HepG2 (cell line): ENCODE measurements at regions not wholly inside any gene's neighbourhood (a gene's known extent, or its start where the extent isn't known, plus 50 kb on each side); places are given as distances from the start of the nearest gene placed in this dataset.

Experiments used
- ATAC-seq: fragments of 200-7000 bp; cut with Tn5 transposase; 3 replicates; pipeline ENCODE4 v1.9.1; 2020; ENCODE audit warnings: mild to moderate bottlenecking, moderate library complexity
- BruUV-seq: library from RNA; stranded (reverse); fragments of 400-500 nt; replicated peaks from 2 replicates; lab custom pipeline; 2021; lab: Mats Ljungman, UMichigan
- CTCF ChIA-PET: fragments of 300-600 bp; formaldehyde crosslinking; extraction: SDS; loops from one replicate; lab custom pipeline; 2021; ENCODE audit warnings: low total read pairs, inconsistent platforms, low intra/inter-chr PET ratio; lab: Yijun Ruan, JAX
- POLR2A ChIA-PET: fragments of 350-600 bp; sonication (Branson Sonifier 250); formaldehyde crosslinking; loops from one replicate; lab custom pipeline; 2020; ENCODE audit warnings: antibody characterized with exemption, inconsistent platforms; lab: Yijun Ruan, JAX
- DNase-seq: peaks from one replicate; pipeline ENCODE4 v3.0.0-alpha.2; 2015; ENCODE audit warnings: low spot score
- FAIRE-seq: peaks from 3 replicates; lab custom pipeline; 2011; peaks lifted over from hg19 to GRCh38; lab: Jason Lieb, UNC
- H2AFZ ChIP-seq: one replicate; pipeline ENCODE4 v1.6.1; 2011; ENCODE audit warnings: low read length, inconsistent platforms
- H3K27ac ChIP-seq: fragments of 300-600 bp; 3 replicates; pipeline ENCODE4 v1.8.0; 2011; ENCODE audit warnings: mixed run types, mild to moderate bottlenecking, mixed read lengths, low read length, inconsistent platforms; ENCODE audit not compliant: insufficient read depth; ENCODE audit errors: extremely low read length
- H3K27me3 ChIP-seq, 2 experiments: fragments of 200-600 bp in 1 of 2; 2 replicates in 1 of 2; 3 replicates in 1 of 2; pipeline versions ENCODE4 v1.6.0 to v1.8.0; 2011; ENCODE audit warnings: low read length in 2 of 2, mild to moderate bottlenecking in 2 of 2, moderate library complexity in 2 of 2, inconsistent platforms in 1 of 2; ENCODE audit not compliant: insufficient read depth in 2 of 2, control insufficient read depth in 1 of 2
- H3K36me3 ChIP-seq, 2 experiments: fragments of 200-600 bp in 1 of 2; replicated peaks in 1 of 2; 2 replicates in 1 of 2; 3 replicates in 1 of 2; pipeline versions ENCODE4 v1.5.1 to v1.8.0; 2011; ENCODE audit warnings: low read length in 2 of 2, inconsistent platforms in 1 of 2; ENCODE audit not compliant: insufficient read depth in 2 of 2, control insufficient read depth in 1 of 2
- H3K4me1 ChIP-seq: 2 replicates; pipeline ENCODE4 v1.5.1; 2012; ENCODE audit warnings: low read length, inconsistent platforms; ENCODE audit not compliant: insufficient read depth
- H3K4me2 ChIP-seq: 2 replicates; pipeline ENCODE4 v1.6.0; 2011; ENCODE audit warnings: low read depth, low read length, inconsistent platforms
- H3K4me3 ChIP-seq, 3 experiments: fragments of 200-600 bp in 1 of 3; sonication (generic), shearing (Covaris generic) in 1 of 3; replicated peaks in 1 of 3; 2 replicates each; pipeline ENCODE4 v1.5.1; 2011 to 2016; ENCODE audit warnings: low read length in 3 of 3, inconsistent platforms in 2 of 3, low read depth in 2 of 3, mild to moderate bottlenecking in 2 of 3, control low read depth in 1 of 3, mixed read lengths in 1 of 3; ENCODE audit not compliant: insufficient read depth in 1 of 3
- H3K79me2 ChIP-seq: one replicate; pipeline ENCODE4 v1.6.1; 2011; ENCODE audit warnings: low read length, inconsistent platforms; ENCODE audit not compliant: insufficient read depth
- H3K9ac ChIP-seq: 2 replicates; pipeline ENCODE4 v1.6.0; 2011; ENCODE audit warnings: mild to moderate bottlenecking, low read depth, low read length, inconsistent platforms; ENCODE audit not compliant: insufficient read depth
- H3K9me3 ChIP-seq: 2 replicates; pipeline ENCODE4 v1.5.1; 2012; ENCODE audit warnings: mild to moderate bottlenecking, low read length
- H4K20me1 ChIP-seq: 2 replicates; pipeline ENCODE4 v1.6.0; 2011; ENCODE audit warnings: inconsistent platforms, mild to moderate bottlenecking, low read length, moderate library complexity; ENCODE audit not compliant: insufficient read depth
- NCOR1 ChIP-seq: fragments of 200-600 bp; sonication (generic); IDR thresholded peaks from 2 replicates; pipeline ENCODE4 v1.7.0; 2017; ENCODE audit warnings: antibody characterized with exemption, low read length, borderline replicate concordance
- PAF1 ChIP-seq: IDR thresholded peaks from 2 replicates; pipeline ENCODE4 v1.6.1; 2016; ENCODE audit warnings: missing genetic modification reagents, missing compliant biosample characterization
- SP5 ChIP-seq: IDR thresholded peaks from 2 replicates; pipeline ENCODE4 v1.6.1; 2016; ENCODE audit warnings: low read depth, borderline replicate concordance
- SRY ChIP-seq: sonication (generic); formaldehyde crosslinking; IDR thresholded peaks from 2 replicates; pipeline ENCODE4 v1.8.0; 2022; ENCODE audit warnings: mild to moderate bottlenecking, missing genetic modification reagents
- ZBTB20 ChIP-seq: sonication (generic); formaldehyde crosslinking; IDR thresholded peaks from 2 replicates; pipeline ENCODE4 v1.8.1; 2023; ENCODE audit warnings: missing genetic modification reagents, low read depth, mild to moderate bottlenecking, borderline replicate concordance
- ZNF317 ChIP-seq: sonication (generic); formaldehyde crosslinking; IDR thresholded peaks from 2 replicates; pipeline ENCODE4 v1.5.0; 2020; ENCODE audit warnings: mild to moderate bottlenecking, missing genetic modification reagents
- ZNF557 ChIP-seq: sonication (generic); formaldehyde crosslinking; IDR thresholded peaks from 2 replicates; pipeline ENCODE4 v1.4.0; 2020; ENCODE audit warnings: missing genetic modification reagents
- ZNF558 ChIP-seq: sonication (generic); formaldehyde crosslinking; IDR thresholded peaks from 2 replicates; pipeline ENCODE4 v1.9.0; 2022; ENCODE audit warnings: mild to moderate bottlenecking, missing genetic modification reagents, borderline replicate concordance
- ZNF841 ChIP-seq: sonication (generic); formaldehyde crosslinking; IDR thresholded peaks from 2 replicates; pipeline ENCODE4 v1.8.1; 2023; ENCODE audit warnings: missing genetic modification reagents, borderline replicate concordance
- WGBS: methylation state at CpG from one replicate; pipeline ENCODE4 v1.1.6; 2017; ENCODE audit warnings: low lambda C conversion rate; 5-methylcytosine and 5-hydroxymethylcytosine counted together
- in situ Hi-C: cut with HindIII; loops from 2 replicates; pipeline ENCODE4 v1.10.0; 2017; ENCODE audit warnings: low pct_unique_long_range_greater_than_20kb; ENCODE audit not compliant: extremely low pct_ligation_motif_present
- intact Hi-C: fragments of 100-400 bp; cut with micrococcal nuclease; formaldehyde crosslinking; loops from one replicate; pipeline ENCODE4 v1.10.0; 2022; ENCODE audit not compliant: unreplicated experiment
- TF ChIP-seq, protein P1 (sequence below): sonication (generic); formaldehyde crosslinking; conservative IDR thresholded peaks from 2 replicates; pipeline ENCODE4 v1.4.0; 2020; ENCODE audit warnings: missing genetic modification reagents
- TF ChIP-seq, protein P2 (sequence below): sonication (generic); formaldehyde crosslinking; IDR thresholded peaks from 2 replicates; pipeline ENCODE4 v1.8.0; 2023; ENCODE audit warnings: mild to moderate bottlenecking, missing genetic modification reagents
- TF ChIP-seq, protein P3 (sequence below): sonication (generic); formaldehyde crosslinking; IDR thresholded peaks from 2 replicates; pipeline ENCODE4 v1.8.0; 2022; ENCODE audit warnings: mild to moderate bottlenecking, missing genetic modification reagents, moderate library complexity
- TF ChIP-seq, protein P4 (sequence below): IDR thresholded peaks from 2 replicates; pipeline ENCODE4 v1.6.1; 2016; ENCODE audit warnings: mild to moderate bottlenecking
- TF ChIP-seq, protein P5 (sequence below): sonication (generic); formaldehyde crosslinking; IDR thresholded peaks from 2 replicates; pipeline ENCODE4 v1.5.0; 2020; ENCODE audit warnings: missing genetic modification reagents

DNA sequence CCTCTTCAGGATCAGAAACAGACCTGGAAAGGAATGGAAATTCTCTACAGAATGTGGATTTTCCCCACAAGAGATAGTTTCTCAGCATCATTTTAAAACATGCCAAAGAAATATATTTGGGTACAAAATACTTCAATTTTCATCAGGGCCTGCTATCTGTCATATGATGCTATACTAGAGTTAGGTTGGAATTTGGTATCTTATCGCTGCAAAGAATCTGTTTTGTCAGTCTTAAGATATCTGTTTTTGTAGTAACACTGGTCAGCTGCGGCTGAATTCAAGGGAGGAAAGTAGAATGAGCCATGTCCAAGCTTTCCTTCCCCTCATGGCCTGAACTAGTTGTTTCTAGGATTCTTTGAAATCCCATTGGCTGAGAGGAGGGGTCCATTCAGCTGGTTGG lies 806.4 kb downstream of the KCNA4 start:
- no peak for FAIRE-seq
- H3K4me3 ChIP-seq: no peak overlapping the region
- TF ChIP-seq ZNF317 (CRISPR knock-in tag) (no peak), PAF1 (CRISPR knock-in tag) (no peak), ZNF841 (no peak)
- TF ChIP-seq, protein P1, sequence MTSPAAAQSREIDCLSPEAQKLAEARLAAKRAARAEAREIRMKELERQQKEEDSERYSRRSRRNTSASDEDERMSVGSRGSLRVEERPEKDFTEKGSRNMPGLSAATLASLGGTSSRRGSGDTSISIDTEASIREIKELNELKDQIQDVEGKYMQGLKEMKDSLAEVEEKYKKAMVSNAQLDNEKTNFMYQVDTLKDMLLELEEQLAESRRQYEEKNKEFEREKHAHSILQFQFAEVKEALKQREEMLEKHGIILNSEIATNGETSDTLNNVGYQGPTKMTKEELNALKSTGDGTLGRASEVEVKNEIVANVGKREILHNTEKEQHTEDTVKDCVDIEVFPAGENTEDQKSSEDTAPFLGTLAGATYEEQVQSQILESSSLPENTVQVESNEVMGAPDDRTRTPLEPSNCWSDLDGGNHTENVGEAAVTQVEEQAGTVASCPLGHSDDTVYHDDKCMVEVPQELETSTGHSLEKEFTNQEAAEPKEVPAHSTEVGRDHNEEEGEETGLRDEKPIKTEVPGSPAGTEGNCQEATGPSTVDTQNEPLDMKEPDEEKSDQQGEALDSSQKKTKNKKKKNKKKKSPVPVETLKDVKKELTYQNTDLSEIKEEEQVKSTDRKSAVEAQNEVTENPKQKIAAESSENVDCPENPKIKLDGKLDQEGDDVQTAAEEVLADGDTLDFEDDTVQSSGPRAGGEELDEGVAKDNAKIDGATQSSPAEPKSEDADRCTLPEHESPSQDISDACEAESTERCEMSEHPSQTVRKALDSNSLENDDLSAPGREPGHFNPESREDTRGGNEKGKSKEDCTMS (CRISPR knock-in tag): no peak

DNA sequence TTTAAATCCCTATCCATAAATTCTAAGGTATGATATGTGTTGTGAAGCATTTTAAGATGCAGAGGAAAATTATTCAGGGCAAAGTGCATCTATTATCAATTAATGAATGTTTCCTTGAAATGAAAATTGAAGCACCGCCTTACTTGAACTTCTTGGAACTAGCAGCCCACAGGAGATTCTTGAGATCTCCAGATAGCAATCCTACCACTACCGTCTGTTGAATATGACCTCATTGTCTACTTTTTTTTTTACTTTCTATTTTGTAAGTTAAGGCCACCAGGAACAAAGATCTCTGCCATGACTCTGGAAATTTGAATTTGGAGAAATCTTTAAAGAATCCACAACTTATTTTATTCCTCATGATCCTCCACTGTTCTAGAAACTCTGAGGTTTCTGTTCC lies 808.7 kb downstream of the KCNA4 start:
- no peak overlapping the region for H3K4me2 ChIP-seq
- intact Hi-C loops (no loop called here), in situ Hi-C loops (no loop called here)
- POLR2A ChIA-PET: no interaction called here
- BruUV-seq: no TSS peak
- H3K9me3 ChIP-seq: no peaks in the 10 kb centered on the region
- no peak overlapping the region for H3K27ac ChIP-seq
- no peak overlapping the region for H3K9ac ChIP-seq
- no peak overlapping the region for H3K4me3 ChIP-seq
- H3K4me1 ChIP-seq: no peaks in the 10 kb centered on the region
- no peaks in the 10 kb centered on the region for H3K36me3 ChIP-seq
- no peaks in the 10 kb centered on the region for H3K27me3 ChIP-seq
- WGBS: 22% methylated on average over 2 of the region's 2 CpGs
- no peak for FAIRE-seq
- no peak for DNase-seq
- ATAC-seq: no peak
- H2AFZ ChIP-seq: no peak overlapping the region
- H4K20me1 ChIP-seq: no peaks in the 10 kb centered on the region
- CTCF ChIA-PET: no interaction called here
- no peaks in the 10 kb centered on the region for H3K79me2 ChIP-seq
- TF ChIP-seq, protein P2, sequence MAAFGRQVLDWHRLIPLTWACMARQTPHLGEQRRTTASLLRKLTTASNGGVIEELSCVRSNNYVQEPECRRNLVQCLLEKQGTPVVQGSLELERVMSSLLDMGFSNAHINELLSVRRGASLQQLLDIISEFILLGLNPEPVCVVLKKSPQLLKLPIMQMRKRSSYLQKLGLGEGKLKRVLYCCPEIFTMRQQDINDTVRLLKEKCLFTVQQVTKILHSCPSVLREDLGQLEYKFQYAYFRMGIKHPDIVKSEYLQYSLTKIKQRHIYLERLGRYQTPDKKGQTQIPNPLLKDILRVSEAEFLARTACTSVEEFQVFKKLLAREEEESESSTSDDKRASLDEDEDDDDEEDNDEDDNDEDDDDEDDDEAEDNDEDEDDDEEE (CRISPR knock-in tag): no peak
- no peak for TF ChIP-seq NCOR1
- TF ChIP-seq ZBTB20 (CRISPR knock-in tag): no peak
- no peak for TF ChIP-seq SRY (CRISPR knock-in tag)
- TF ChIP-seq, protein P3, sequence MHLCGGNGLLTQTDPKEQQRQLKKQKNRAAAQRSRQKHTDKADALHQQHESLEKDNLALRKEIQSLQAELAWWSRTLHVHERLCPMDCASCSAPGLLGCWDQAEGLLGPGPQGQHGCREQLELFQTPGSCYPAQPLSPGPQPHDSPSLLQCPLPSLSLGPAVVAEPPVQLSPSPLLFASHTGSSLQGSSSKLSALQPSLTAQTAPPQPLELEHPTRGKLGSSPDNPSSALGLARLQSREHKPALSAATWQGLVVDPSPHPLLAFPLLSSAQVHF (CRISPR knock-in tag): no peak
- no peak for TF ChIP-seq SP5 (CRISPR knock-in tag)
- TF ChIP-seq ZNF557: no peak
- TF ChIP-seq, protein P4, sequence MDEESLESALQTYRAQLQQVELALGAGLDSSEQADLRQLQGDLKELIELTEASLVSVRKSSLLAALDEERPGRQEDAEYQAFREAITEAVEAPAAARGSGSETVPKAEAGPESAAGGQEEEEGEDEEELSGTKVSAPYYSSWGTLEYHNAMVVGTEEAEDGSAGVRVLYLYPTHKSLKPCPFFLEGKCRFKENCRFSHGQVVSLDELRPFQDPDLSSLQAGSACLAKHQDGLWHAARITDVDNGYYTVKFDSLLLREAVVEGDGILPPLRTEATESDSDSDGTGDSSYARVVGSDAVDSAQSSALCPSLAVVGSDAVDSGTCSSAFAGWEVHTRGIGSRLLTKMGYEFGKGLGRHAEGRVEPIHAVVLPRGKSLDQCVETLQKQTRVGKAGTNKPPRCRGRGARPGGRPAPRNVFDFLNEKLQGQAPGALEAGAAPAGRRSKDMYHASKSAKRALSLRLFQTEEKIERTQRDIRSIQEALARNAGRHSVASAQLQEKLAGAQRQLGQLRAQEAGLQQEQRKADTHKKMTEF: no peak
- TF ChIP-seq, protein P5, sequence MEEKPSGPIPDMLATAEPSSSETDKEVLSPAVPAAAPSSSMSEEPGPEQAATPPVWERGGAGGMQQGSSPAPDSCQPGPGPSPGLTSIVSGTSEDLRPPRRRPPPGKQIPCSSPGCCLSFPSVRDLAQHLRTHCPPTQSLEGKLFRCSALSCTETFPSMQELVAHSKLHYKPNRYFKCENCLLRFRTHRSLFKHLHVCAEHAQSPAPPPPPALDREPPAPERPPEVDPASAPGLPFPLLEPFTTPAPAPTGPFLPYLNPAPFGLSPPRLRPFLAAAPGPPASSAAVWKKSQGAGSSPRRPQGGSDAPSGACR (CRISPR knock-in tag): no peak
- no peak for TF ChIP-seq ZNF558 (CRISPR knock-in tag)

More for the DNA sequence above, 806.4 kb downstream of the KCNA4 start:
- WGBS: 3% methylated on average over 2 of the region's 2 CpGs
- POLR2A ChIA-PET: no interaction called here
- H3K27me3 ChIP-seq: no peaks in the 10 kb centered on the region
- no peaks in the 10 kb centered on the region for H3K36me3 ChIP-seq
- intact Hi-C loops (no loop called here), in situ Hi-C loops (no loop called here)
- BruUV-seq: no TSS peak
- H2AFZ ChIP-seq: no peak overlapping the region
- ATAC-seq (no peak), DNase-seq (no peak)
- H3K4me2 ChIP-seq: no peak overlapping the region
- no peaks in the 10 kb centered on the region for H4K20me1 ChIP-seq
- no peak overlapping the region for H3K27ac ChIP-seq
- no peak overlapping the region for H3K9ac ChIP-seq
- CTCF ChIA-PET: no interaction called here
- no peaks in the 10 kb centered on the region for H3K79me2 ChIP-seq
- no peaks in the 10 kb centered on the region for H3K4me1 ChIP-seq
- peaks cover 4% of the 10 kb centered on the region; the same call in 1 of the 2 replicates for H3K9me3 ChIP-seq
